Keratinocyte (primary cell): ENCODE measurements at regions not wholly inside any gene's neighbourhood (a gene's known extent, or its start where the extent isn't known, plus 50 kb on each side); places are given as distances from the start of the nearest gene placed in this dataset.

Experiments
- DNase-seq: peaks from one replicate; pipeline ENCODE4 v3.0.0-alpha.2; 2011; ENCODE audit warnings: low read depth, missing footprints, low spot score
- FAIRE-seq: peaks from 2 replicates; lab custom pipeline; 2011; peaks lifted over from hg19 to GRCh38; lab: Jason Lieb, UNC
- H2AFZ ChIP-seq: 2 replicates; pipeline ENCODE4 v1.6.0; 2012; ENCODE audit warnings: low read length, control low read depth, inconsistent platforms; ENCODE audit not compliant: control insufficient read depth
- H3K27ac ChIP-seq: 2 replicates; pipeline ENCODE4 v1.5.1; 2011; ENCODE audit warnings: low read length; ENCODE audit not compliant: control insufficient read depth, insufficient read depth
- H3K27me3 ChIP-seq: 3 replicates; pipeline ENCODE4 v1.6.0; 2011; ENCODE audit warnings: low read length; ENCODE audit not compliant: control insufficient read depth, insufficient read depth; ENCODE audit errors: extremely low read depth
- H3K36me3 ChIP-seq, 2 experiments: 2 replicates in 1 of 2; 3 replicates in 1 of 2; pipeline ENCODE4 v1.5.1; 2011; ENCODE audit warnings: low read length in 2 of 2, mild to moderate bottlenecking in 1 of 2; ENCODE audit not compliant: control insufficient read depth in 2 of 2, insufficient read depth in 2 of 2; ENCODE audit errors: extremely low read depth in 1 of 2
- H3K4me1 ChIP-seq: 3 replicates; pipeline ENCODE4 v1.5.1; 2011; ENCODE audit warnings: low read length; ENCODE audit not compliant: control insufficient read depth, insufficient read depth; ENCODE audit errors: extremely low read depth
- H3K4me2 ChIP-seq: 3 replicates; pipeline ENCODE4 v1.6.0; 2011; ENCODE audit warnings: low read depth, low read length; ENCODE audit not compliant: control insufficient read depth, insufficient read depth; ENCODE audit errors: extremely low read depth
- H3K4me3 ChIP-seq, 3 experiments: fragments of 200-600 bp in 1 of 3; sonication (generic) in 1 of 3; 2 replicates in 2 of 3; 3 replicates in 1 of 3; pipeline ENCODE4 v1.5.1; 2011 to 2016; ENCODE audit warnings: low read length in 3 of 3, mild to moderate bottlenecking in 3 of 3, control low read depth in 2 of 3, inconsistent platforms in 1 of 3, low read depth in 1 of 3, mixed read lengths in 1 of 3, mixed run types in 1 of 3, moderate library complexity in 1 of 3; ENCODE audit not compliant: control insufficient read depth in 2 of 3, insufficient read depth in 2 of 3; ENCODE audit errors: extremely low read depth in 1 of 3
- H3K79me2 ChIP-seq: 2 replicates; pipeline ENCODE4 v1.6.0; 2012; ENCODE audit warnings: low read length; ENCODE audit not compliant: control insufficient read depth, insufficient read depth
- H3K9ac ChIP-seq: 3 replicates; pipeline ENCODE4 v1.6.0; 2011; ENCODE audit warnings: low read length; ENCODE audit not compliant: control insufficient read depth, insufficient read depth; ENCODE audit errors: extremely low read depth
- H3K9me1 ChIP-seq: 3 replicates; pipeline ENCODE4 v1.6.0; 2011; ENCODE audit warnings: low read length; ENCODE audit not compliant: control insufficient read depth, insufficient read depth; ENCODE audit errors: extremely low read depth
- H3K9me3 ChIP-seq: 2 replicates; pipeline ENCODE4 v1.5.1; 2012; ENCODE audit warnings: low read depth, low read length; ENCODE audit not compliant: control insufficient read depth
- H4K20me1 ChIP-seq: 3 replicates; pipeline ENCODE4 v1.6.0; 2011; ENCODE audit warnings: low read length; ENCODE audit not compliant: control insufficient read depth, insufficient read depth; ENCODE audit errors: extremely low read depth
- CTCF ChIP-seq, 3 experiments: IDR thresholded peaks in 1 of 3; conservative IDR thresholded peaks in 1 of 3; optimal IDR thresholded peaks in 1 of 3; 2 replicates in 2 of 3; 3 replicates in 1 of 3; pipeline versions ENCODE3 to v1.5.1; 2011; ENCODE audit warnings: low read length in 3 of 3, mild to moderate bottlenecking in 3 of 3, moderate library complexity in 2 of 3, control low read depth in 1 of 3, inconsistent platforms in 1 of 3; ENCODE audit not compliant: insufficient read depth in 2 of 3; ENCODE audit errors: extremely low read depth in 1 of 3
- EZH2 ChIP-seq: IDR thresholded peaks from one replicate; pipeline ENCODE4 v1.6.1; 2012; ENCODE audit warnings: inconsistent platforms, mild to moderate bottlenecking, low read length, moderate library complexity
- dilution Hi-C: fragments of 300-500 bp; cut with MboI; formaldehyde crosslinking; loops from one replicate; pipeline ENCODE4 v1.7.0; 2020; ENCODE audit warnings: low sequenced_read_pairs; ENCODE audit not compliant: extremely low pct_ligation_motif_present

DNA sequence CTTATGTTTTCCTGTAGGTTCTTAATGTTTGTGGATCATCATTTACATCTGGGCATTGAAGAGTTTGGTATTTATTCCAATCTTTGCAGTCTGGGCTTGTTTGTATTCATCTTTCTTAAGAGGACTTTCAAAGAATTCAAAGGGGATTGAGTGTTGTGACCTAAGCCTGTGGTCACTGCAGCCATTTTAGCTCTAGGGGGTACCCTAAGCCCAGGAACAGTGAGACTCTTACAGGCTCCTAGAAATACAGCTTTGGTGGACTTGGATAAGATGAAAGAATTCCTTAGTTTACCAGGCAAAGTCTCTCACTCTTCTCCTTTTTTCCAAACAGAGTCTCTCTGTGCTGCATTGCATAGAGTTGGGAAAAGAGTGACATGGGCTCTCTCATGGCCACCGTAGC is 2539.0 kb upstream of the PCDH20 start:
- H3K4me2 ChIP-seq = no peak overlapping the region
- dilution Hi-C loops = no loop called here
- FAIRE-seq (no peak), DNase-seq (no peak)
- no peaks in the 10 kb centered on the region for H3K9me1 ChIP-seq
- H3K4me3 ChIP-seq = no peak overlapping the region
- no peaks in the 10 kb centered on the region for H3K36me3 ChIP-seq
- H3K4me1 ChIP-seq = no peaks in the 10 kb centered on the region
- no peaks in the 10 kb centered on the region for H3K9me3 ChIP-seq
- H3K9ac ChIP-seq = no peak overlapping the region
- no peaks in the 10 kb centered on the region for H4K20me1 ChIP-seq
- no peaks in the 10 kb centered on the region for H3K79me2 ChIP-seq
- no peaks in the 10 kb centered on the region for H3K27me3 ChIP-seq
- no peak for TF ChIP-seq EZH2
- no peak for TF ChIP-seq CTCF (optimal IDR thresholded peaks at IDR 0.05 in 1 of 3, IDR thresholded peaks at IDR 0.05 in 1 of 3, conservative IDR thresholded peaks at IDR 0.05 in 1 of 3; ENCODE audit: extremely low read depth in 1 of 3, insufficient read depth in 2 of 3, low read length in 3 of 3)
- H3K27ac ChIP-seq = no peak overlapping the region
- no peak overlapping the region for H2AFZ ChIP-seq

GRCh38 chr13:63948045-63948444 is 2532.4 kb upstream of the PCDH20 start:
- Histone ChIP-seq H2AFZ (no peak overlapping the region), H3K9me3 (no peaks in the 10 kb centered on the region), H3K4me3 (no peak overlapping the region), H3K9ac (no peak overlapping the region), H3K27ac (no peak overlapping the region), H3K27me3 (no peaks in the 10 kb centered on the region), H3K4me1 (no peaks in the 10 kb centered on the region), H4K20me1 (no peaks in the 10 kb centered on the region), H3K36me3 (no peaks in the 10 kb centered on the region), H3K4me2 (no peak overlapping the region), H3K9me1 (no peaks in the 10 kb centered on the region), H3K79me2 (no peaks in the 10 kb centered on the region)
- FAIRE-seq (no peak), DNase-seq (no peak)
- dilution Hi-C loops = no loop called here
- no peak for TF ChIP-seq CTCF (optimal IDR thresholded peaks at IDR 0.05 in 1 of 3, IDR thresholded peaks at IDR 0.05 in 1 of 3, conservative IDR thresholded peaks at IDR 0.05 in 1 of 3; ENCODE audit: extremely low read depth in 1 of 3, insufficient read depth in 2 of 3, low read length in 3 of 3)
- no peak for TF ChIP-seq EZH2
